Lung (tissue), 11 donors: ENCODE measurements at regions not wholly inside any gene's neighbourhood (a gene's known extent, or its start where the extent isn't known, plus 50 kb on each side); places are given as distances from the start of the nearest gene placed in this dataset.

ENCODE experiments used
- ATAC-seq: fragments of 200-7000 bp; cut with Tn5 transposase; one replicate; pipeline ENCODE4 v1.9.1; 2020; ENCODE audit warnings: moderate number of reproducible peaks; ENCODE audit not compliant: insufficient read depth, low FRiP score
- DNase-seq, 3 donors: peaks; one replicate each; pipeline ENCODE4 v3.0.0-alpha.2; 2013 to 2017
- H3K27ac ChIP-seq, 2 donors: one replicate each; pipeline ENCODE4 v1.5.1; 2013; ENCODE audit warnings: mild to moderate bottlenecking in 2 of 2, moderate library complexity in 2 of 2, control low read depth in 1 of 2, inconsistent platforms in 1 of 2, low read depth in 1 of 2, low read length in 1 of 2
- H3K27me3 ChIP-seq, 3 donors: one replicate each; pipeline ENCODE4 v1.5.1; 2013; ENCODE audit warnings: low read length in 2 of 3; ENCODE audit not compliant: control insufficient read depth in 3 of 3, insufficient read depth in 3 of 3
- H3K36me3 ChIP-seq, 4 donors: one replicate each; pipeline ENCODE4 v1.5.1; 2013; ENCODE audit warnings: low read length in 4 of 4, mild to moderate bottlenecking in 1 of 4, moderate library complexity in 1 of 4; ENCODE audit not compliant: control insufficient read depth in 4 of 4, insufficient read depth in 4 of 4
- H3K4me1 ChIP-seq, 5 donors: one replicate each; pipeline ENCODE4 v1.5.1; 2013; ENCODE audit warnings: low read length in 5 of 5, mild to moderate bottlenecking in 2 of 5, moderate library complexity in 1 of 5; ENCODE audit not compliant: control insufficient read depth in 5 of 5, insufficient read depth in 5 of 5
- H3K4me3 ChIP-seq: one replicate; pipeline ENCODE4 v1.5.1; 2013; ENCODE audit warnings: mild to moderate bottlenecking, control low read depth, moderate library complexity
- H3K9ac ChIP-seq, 2 donors: one replicate each; pipeline ENCODE4 v1.5.1; 2013; ENCODE audit warnings: low read length in 2 of 2, control low read depth in 1 of 2; ENCODE audit not compliant: insufficient read depth in 1 of 2
- H3K9me3 ChIP-seq, 4 donors: one replicate each; pipeline ENCODE4 v1.5.1; 2013; ENCODE audit warnings: low read length in 3 of 4, mild to moderate bottlenecking in 1 of 4, moderate library complexity in 1 of 4; ENCODE audit not compliant: control insufficient read depth in 4 of 4, insufficient read depth in 3 of 4
- WGBS, 2 donors: extraction: QIAGEN DNeasy Blood & Tissue Kit; methylation state at CpG; one replicate each; pipeline ENCODE4 v1.1.7; 2013; 5-methylcytosine and 5-hydroxymethylcytosine counted together
- TF ChIP-seq, protein P1 (sequence below): IDR thresholded peaks from 2 replicates; pipeline ENCODE4 v1.5.1; 2012; ENCODE audit warnings: mild to moderate bottlenecking; ENCODE audit errors: control extremely low read depth, extremely low read depth
- donor health status: control.
- donor health status: control.
- donor health status: Bipolar disorder and iron deficiency.
- donor health status: healthy.
- donor health status: DM: yes; HTN: yes; CAD: no.

- ATAC-seq (no peak), DNase-seq (no peak)
- Histone ChIP-seq H3K27ac (no peak overlapping the region), H3K36me3 (no peaks in the 10 kb centered on the region), H3K9ac (no peak overlapping the region), H3K4me3 (no peak overlapping the region), H3K4me1 (peaks cover 0 to 8% (median 0%) of the 10 kb centered on the region in 5 donors), H3K9me3 (peaks cover 0 to 8% (median 5%) of the 10 kb centered on the region in 4 donors), H3K27me3 (peaks cover 0 to 2% (median 0%) of the 10 kb centered on the region in 3 donors)
- 88 to 92% methylated on average over 2 of the region's 2 CpGs for WGBS, 2 donors
- TF ChIP-seq, protein P1, sequence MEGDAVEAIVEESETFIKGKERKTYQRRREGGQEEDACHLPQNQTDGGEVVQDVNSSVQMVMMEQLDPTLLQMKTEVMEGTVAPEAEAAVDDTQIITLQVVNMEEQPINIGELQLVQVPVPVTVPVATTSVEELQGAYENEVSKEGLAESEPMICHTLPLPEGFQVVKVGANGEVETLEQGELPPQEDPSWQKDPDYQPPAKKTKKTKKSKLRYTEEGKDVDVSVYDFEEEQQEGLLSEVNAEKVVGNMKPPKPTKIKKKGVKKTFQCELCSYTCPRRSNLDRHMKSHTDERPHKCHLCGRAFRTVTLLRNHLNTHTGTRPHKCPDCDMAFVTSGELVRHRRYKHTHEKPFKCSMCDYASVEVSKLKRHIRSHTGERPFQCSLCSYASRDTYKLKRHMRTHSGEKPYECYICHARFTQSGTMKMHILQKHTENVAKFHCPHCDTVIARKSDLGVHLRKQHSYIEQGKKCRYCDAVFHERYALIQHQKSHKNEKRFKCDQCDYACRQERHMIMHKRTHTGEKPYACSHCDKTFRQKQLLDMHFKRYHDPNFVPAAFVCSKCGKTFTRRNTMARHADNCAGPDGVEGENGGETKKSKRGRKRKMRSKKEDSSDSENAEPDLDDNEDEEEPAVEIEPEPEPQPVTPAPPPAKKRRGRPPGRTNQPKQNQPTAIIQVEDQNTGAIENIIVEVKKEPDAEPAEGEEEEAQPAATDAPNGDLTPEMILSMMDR = no peak
These were observed 116.0 kb downstream of the PROX1 start for GRCh38 chr1:214103778-214104177.

DNA sequence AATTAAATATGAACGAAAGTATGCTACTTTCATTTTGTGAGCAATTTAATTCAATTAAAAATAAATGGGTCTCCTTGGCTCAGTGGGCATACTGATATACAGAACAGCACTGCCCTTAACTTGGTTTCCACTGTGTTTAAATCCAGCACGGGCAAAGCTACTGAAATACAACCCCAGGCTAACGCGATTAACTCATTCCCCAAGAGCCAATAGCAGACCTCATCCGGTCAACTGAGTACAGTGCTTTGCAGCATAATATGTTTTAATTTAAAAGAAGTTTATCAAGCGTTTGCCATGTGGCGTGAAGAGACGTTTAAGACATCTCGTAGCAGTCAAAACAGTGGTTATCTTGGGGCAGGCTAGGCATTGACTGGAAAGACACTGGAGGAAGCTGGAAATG is 118.6 kb downstream of the PROX1 start:
- no peak overlapping the region for H3K9ac ChIP-seq
- H3K36me3 ChIP-seq = no peaks in the 10 kb centered on the region
- peaks cover 0 to 8% (median 5%) of the 10 kb centered on the region in 4 donors for H3K9me3 ChIP-seq
- H3K27me3 ChIP-seq = peaks cover 0 to 2% (median 0%) of the 10 kb centered on the region in 3 donors
- H3K4me3 ChIP-seq = no peak overlapping the region
- TF ChIP-seq, protein P1 = no peak
- WGBS, 2 donors = 80 to 82% methylated on average over 9 of the region's 9 CpGs
- ATAC-seq (no peak), DNase-seq (peak in 2 of 3 donors; percentile 14 to 15)
- H3K4me1 ChIP-seq = peaks cover 0 to 8% (median 0%) of the 10 kb centered on the region in 5 donors
- no peak overlapping the region for H3K27ac ChIP-seq

GRCh38 chr1:214107322-214108096 is 119.7 kb downstream of the PROX1 start:
- ATAC-seq (no peak), DNase-seq (peak; percentile 19 to 26 (median 22))
- 28 to 32% methylated on average over 25 of the region's 25 CpGs for WGBS, 2 donors
- Histone ChIP-seq H3K36me3 (no peaks in the 10 kb centered on the region), H3K4me3 (no peak overlapping the region), H3K9ac (peak overlapping the region; percentile 18 to 48), H3K4me1 (peaks cover 0 to 8% (median 0%) of the 10 kb centered on the region in 5 donors), H3K27me3 (peaks cover 0 to 2% (median 0%) of the 10 kb centered on the region in 3 donors), H3K9me3 (peaks cover 0 to 8% (median 5%) of the 10 kb centered on the region in 4 donors), H3K27ac (peak overlapping the region in 1 of 2 donors; percentile 63)
- TF ChIP-seq, protein P1 = no peak
